Common myeloid progenitor, CD34-positive (primary cell): ENCODE measurements at regions not wholly inside any gene's neighbourhood (a gene's known extent, or its start where the extent isn't known, plus 50 kb on each side); places are given as distances from the start of the nearest gene placed in this dataset.

Experiments
- CTCF ChIA-PET: fragments of 350-600 bp; sonication (Branson Sonifier 250); formaldehyde crosslinking; loops from one replicate; lab custom pipeline; 2021; ENCODE audit warnings: antibody characterized with exemption; lab: Charles Lee
- POLR2A ChIA-PET: fragments of 350-600 bp; sonication (Branson Sonifier 250); formaldehyde crosslinking; loops from one replicate; lab custom pipeline; 2021; ENCODE audit warnings: antibody characterized with exemption; lab: Charles Lee
- DNase-seq, 3 donors: peaks; one replicate each; pipeline versions ENCODE4 v3.0.0 to v3.0.0-alpha.2; 2013
- H3K27ac ChIP-seq, 2 experiments: 1 replicate in 1 of 2; 2 replicates in 1 of 2; pipeline ENCODE4 v1.7.0; 2013; ENCODE audit warnings: inconsistent platforms in 2 of 2, low read length in 2 of 2, mild to moderate bottlenecking in 2 of 2, low read depth in 1 of 2, moderate library complexity in 1 of 2; ENCODE audit not compliant: severe bottlenecking in 2 of 2, insufficient read depth in 1 of 2, poor library complexity in 1 of 2
- H3K27me3 ChIP-seq, 5 experiments: replicated peaks in 2 of 5; 1 replicate in 3 of 5; 2 replicates in 2 of 5; pipeline versions ENCODE4 v1.6.1 to v1.7.0; 2013; ENCODE audit warnings: low read length in 4 of 5, mild to moderate bottlenecking in 2 of 5, moderate library complexity in 2 of 5, inconsistent platforms in 1 of 5; ENCODE audit not compliant: insufficient read depth in 5 of 5, control insufficient read depth in 4 of 5
- H3K36me3 ChIP-seq, 4 experiments: 1 replicate in 2 of 4; 2 replicates in 2 of 4; pipeline versions ENCODE4 v1.6.1 to v1.7.0; 2013; ENCODE audit warnings: low read length in 3 of 4, control low read depth in 1 of 4, mild to moderate bottlenecking in 1 of 4; ENCODE audit not compliant: control insufficient read depth in 4 of 4, insufficient read depth in 4 of 4
- H3K4me1 ChIP-seq, 4 experiments: 1 replicate in 3 of 4; 2 replicates in 1 of 4; pipeline versions ENCODE4 v1.6.1 to v1.7.1; 2013; ENCODE audit warnings: low read length in 3 of 4, mild to moderate bottlenecking in 3 of 4, control low read depth in 1 of 4, inconsistent platforms in 1 of 4, moderate library complexity in 1 of 4; ENCODE audit not compliant: control insufficient read depth in 4 of 4, insufficient read depth in 4 of 4; ENCODE audit errors: control extremely low read depth in 1 of 4
- H3K4me3 ChIP-seq, 7 experiments: 1 replicate in 4 of 7; 2 replicates in 3 of 7; pipeline versions ENCODE4 v1.5.1 to v1.7.0; 2013; ENCODE audit warnings: mild to moderate bottlenecking in 7 of 7, low read length in 6 of 7, moderate library complexity in 6 of 7, inconsistent platforms in 2 of 7, low read depth in 2 of 7, control low read depth in 1 of 7; ENCODE audit not compliant: insufficient read depth in 4 of 7, control insufficient read depth in 1 of 7; ENCODE audit errors: extremely low read depth in 1 of 7
- H3K9me3 ChIP-seq, 5 experiments: 1 replicate in 4 of 5; 2 replicates in 1 of 5; pipeline versions ENCODE4 v1.6.1 to v1.7.1; 2013; ENCODE audit warnings: low read length in 4 of 5, mild to moderate bottlenecking in 2 of 5, inconsistent platforms in 1 of 5, low read depth in 1 of 5, moderate library complexity in 1 of 5; ENCODE audit not compliant: control insufficient read depth in 4 of 5, insufficient read depth in 2 of 5; ENCODE audit errors: control extremely low read depth in 1 of 5
- WGBS: methylation state at CpG from one replicate; pipeline ENCODE4 v1.1.5; 2013; ENCODE audit not compliant: insufficient coverage; 5-methylcytosine and 5-hydroxymethylcytosine counted together

GRCh38 chr14:82422230-82422629, 888.6 kb upstream of the SEL1L start:
- H3K9me3 ChIP-seq = peaks cover 0 to 3% (median 0%) of the 10 kb centered on the region in 5 experiments
- H3K4me3 ChIP-seq = no peak overlapping the region
- ChIA-PET POLR2A (no interaction called here), CTCF (no interaction called here)
- H3K27ac ChIP-seq = no peak overlapping the region
- WGBS = no CpG with 5 or more reads among the region's 1 CpG
- H3K36me3 ChIP-seq = no peaks in the 10 kb centered on the region
- H3K4me1 ChIP-seq = no peaks in the 10 kb centered on the region
- no peak for DNase-seq
- H3K27me3 ChIP-seq = no peaks in the 10 kb centered on the region

- WGBS = no CpG with 5 or more reads among the region's 1 CpG
- Histone ChIP-seq H3K36me3 (no peaks in the 10 kb centered on the region), H3K4me3 (no peak overlapping the region), H3K27me3 (no peaks in the 10 kb centered on the region), H3K4me1 (no peaks in the 10 kb centered on the region), H3K9me3 (peaks cover 0 to 2% (median 0%) of the 10 kb centered on the region in 5 experiments), H3K27ac (no peak overlapping the region)
- ChIA-PET POLR2A (no interaction called here), CTCF (no interaction called here)
- DNase-seq = no peak
These were observed 891.6 kb upstream of the SEL1L start for GRCh38 chr14:82425261-82425660.

GRCh38 chr14:82431031-82431430, 897.4 kb upstream of the SEL1L start:
- H3K27ac ChIP-seq = no peak overlapping the region
- H3K4me1 ChIP-seq = no peaks in the 10 kb centered on the region
- H3K27me3 ChIP-seq = no peaks in the 10 kb centered on the region
- CTCF ChIA-PET = no interaction called here
- H3K9me3 ChIP-seq = peaks cover 0 to 2% (median 0%) of the 10 kb centered on the region in 5 experiments
- H3K4me3 ChIP-seq = no peak overlapping the region
- POLR2A ChIA-PET = no interaction called here
- no peak for DNase-seq
- H3K36me3 ChIP-seq = no peaks in the 10 kb centered on the region

GRCh38 chr14:82432301-82433105, 898.9 kb upstream of the SEL1L start:
- no peaks in the 10 kb centered on the region for H3K36me3 ChIP-seq
- CTCF ChIA-PET = no interaction called here
- DNase-seq = no peak
- peaks cover 0 to 2% (median 0%) of the 10 kb centered on the region in 5 experiments for H3K9me3 ChIP-seq
- 60% methylated on average over 2 of the region's 3 CpGs for WGBS
- no peaks in the 10 kb centered on the region for H3K27me3 ChIP-seq
- H3K4me1 ChIP-seq = no peaks in the 10 kb centered on the region
- no peak overlapping the region for H3K27ac ChIP-seq
- no peak overlapping the region for H3K4me3 ChIP-seq
- POLR2A ChIA-PET = interaction anchor here (0.6 kb wide), 1 partner anchor 104 kb away, joined by 3 read pairs; no protein-coding TSS in a partner anchor

GRCh38 chr14:82438436-82438835, 904.8 kb upstream of the SEL1L start:
- Histone ChIP-seq H3K27me3 (no peaks in the 10 kb centered on the region), H3K36me3 (no peaks in the 10 kb centered on the region), H3K4me1 (no peaks in the 10 kb centered on the region), H3K9me3 (no peaks in the 10 kb centered on the region), H3K27ac (no peak overlapping the region), H3K4me3 (no peak overlapping the region)
- DNase-seq = no peak
- WGBS = no CpG with 5 or more reads among the region's 2 CpGs
- ChIA-PET CTCF (no interaction called here), POLR2A (no interaction called here)

- Histone ChIP-seq H3K27ac (no peak overlapping the region), H3K9me3 (no peaks in the 10 kb centered on the region), H3K27me3 (no peaks in the 10 kb centered on the region), H3K4me3 (no peak overlapping the region), H3K36me3 (no peaks in the 10 kb centered on the region), H3K4me1 (no peaks in the 10 kb centered on the region)
- POLR2A ChIA-PET = no interaction called here
- CTCF ChIA-PET = no interaction called here
- no peak for DNase-seq
- 94% methylated on average over 2 of the region's 3 CpGs for WGBS
These were observed 907.6 kb upstream of the SEL1L start for GRCh38 chr14:82441270-82441669.

- Histone ChIP-seq H3K27ac (no peak overlapping the region), H3K4me1 (no peaks in the 10 kb centered on the region), H3K4me3 (no peak overlapping the region), H3K9me3 (no peaks in the 10 kb centered on the region), H3K36me3 (no peaks in the 10 kb centered on the region), H3K27me3 (no peaks in the 10 kb centered on the region)
- CTCF ChIA-PET = no interaction called here
- WGBS = 100% methylated on average over 1 of the region's 5 CpGs
- no peak for DNase-seq
- POLR2A ChIA-PET = no interaction called here
These were observed 912.3 kb upstream of the SEL1L start for GRCh38 chr14:82445810-82446570.
